ENCODE measurements at regions not wholly inside any gene's neighbourhood (a gene's known extent, or its start where the extent isn't known, plus 50 kb on each side); places are given as distances from the start of the nearest gene placed in this dataset.

GRCh38 chr7:50953303-50953702 is 170.6 kb upstream of the GRB10 start:
- TF ChIP-seq CTCF (IDR thresholded peaks at IDR 0.05; ENCODE audit: low read length) (no peak), EZH2phosphoT487 (IDR thresholded peaks at IDR 0.05; ENCODE audit: low read length) (no peak), EZH2 (optimal IDR thresholded peaks at IDR 0.05; ENCODE audit: low read depth, low read length) (no peak)

All from MM.1S (cell line).